ENCODE measurements at regions not wholly inside any gene's neighbourhood (a gene's known extent, or its start where the extent isn't known, plus 50 kb on each side); places are given as distances from the start of the nearest gene placed in this dataset.

DNA sequence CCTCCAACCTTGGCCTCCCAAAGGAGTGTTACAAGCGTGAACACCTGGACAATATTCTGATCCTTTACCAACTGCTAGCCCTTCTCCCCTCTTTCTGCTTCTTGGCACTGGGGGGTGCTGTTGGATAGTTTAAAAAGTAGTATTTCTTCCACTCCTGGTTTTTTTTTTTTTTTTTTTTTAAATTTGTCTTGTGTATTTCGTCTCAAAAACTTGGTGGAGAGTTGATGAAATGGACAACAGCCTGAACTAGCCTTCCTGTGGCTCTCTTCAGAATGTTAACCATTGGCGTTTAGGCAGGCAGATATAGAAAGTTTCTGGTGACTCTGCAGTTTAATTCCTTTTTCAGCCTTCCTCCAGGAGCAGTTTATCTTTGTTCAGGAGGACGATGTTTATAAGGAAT is 69.7 kb upstream of the USP24 start:
- H3K27me3 Mint-ChIP-seq (ENCODE audit: insufficient read depth, low read depth): peaks cover 2% of the 10 kb centered on the region
- DNase-seq (ENCODE audit: low spot score): peak; percentile 61
- Histone ChIP-seq H3F3A (ENCODE audit: low read depth) (no peaks in the 10 kb centered on the region), H3K27ac (no peak overlapping the region), H2AFZ (replicated peaks) (peak overlapping the region; percentile 73), H3K9me3 (ENCODE audit: low read depth) (no peaks in the 10 kb centered on the region), H3K4me3 (no peak overlapping the region), H4K20me1 (ENCODE audit: low read depth) (no peaks in the 10 kb centered on the region), H3K79me2 (ENCODE audit: low read depth) (no peaks in the 10 kb centered on the region), H3K27me3 (no peaks in the 10 kb centered on the region), H3K4me1 (no peaks in the 10 kb centered on the region), H3K36me3 (no peaks in the 10 kb centered on the region), H3K4me2 (no peak overlapping the region), H3K9ac (no peak overlapping the region)
- H3K27ac Mint-ChIP-seq: no peak overlapping the region
- TF ChIP-seq CTCF (IDR thresholded peaks at IDR 0.05) (peak; percentile 74), EZH2 (IDR thresholded peaks at IDR 0.05) (no peak), EZH2phosphoT487 (IDR thresholded peaks at IDR 0.05) (no peak)
- H3K36me3 Mint-ChIP-seq: no peaks in the 10 kb centered on the region
- no peak overlapping the region for H3K4me3 Mint-ChIP-seq
- no peaks in the 10 kb centered on the region for H3K9me3 Mint-ChIP-seq
- H3K4me1 Mint-ChIP-seq: peaks cover 10% of the 10 kb centered on the region

GRCh38 chr1:55282058-55282457 is 66.9 kb upstream of the USP24 start:
- Mint-ChIP-seq H3K4me3 (no peak overlapping the region), H3K36me3 (no peaks in the 10 kb centered on the region), H3K27me3 (ENCODE audit: insufficient read depth, low read depth) (peaks cover 2% of the 10 kb centered on the region), H3K4me1 (peaks cover 6% of the 10 kb centered on the region), H3K9me3 (no peaks in the 10 kb centered on the region), H3K27ac (no peak overlapping the region)
- Histone ChIP-seq H3K4me2 (no peak overlapping the region), H3K4me1 (no peaks in the 10 kb centered on the region), H3K9ac (no peak overlapping the region), H3K9me3 (ENCODE audit: low read depth) (no peaks in the 10 kb centered on the region), H2AFZ (replicated peaks) (no peak overlapping the region), H3K27ac (no peak overlapping the region), H3K4me3 (no peak overlapping the region), H3K36me3 (no peaks in the 10 kb centered on the region), H3K27me3 (no peaks in the 10 kb centered on the region), H4K20me1 (ENCODE audit: low read depth) (no peaks in the 10 kb centered on the region), H3K79me2 (ENCODE audit: low read depth) (no peaks in the 10 kb centered on the region), H3F3A (ENCODE audit: low read depth) (no peaks in the 10 kb centered on the region)
- DNase-seq (ENCODE audit: low spot score): no peak
- no peak for TF ChIP-seq EZH2 (IDR thresholded peaks at IDR 0.05)
- TF ChIP-seq EZH2phosphoT487 (IDR thresholded peaks at IDR 0.05): no peak
- TF ChIP-seq CTCF (IDR thresholded peaks at IDR 0.05): no peak

- TF ChIP-seq EZH2 (IDR thresholded peaks at IDR 0.05) (no peak), EZH2phosphoT487 (IDR thresholded peaks at IDR 0.05) (no peak), CTCF (IDR thresholded peaks at IDR 0.05) (no peak)
- no peak overlapping the region for H3K27ac ChIP-seq
- H3K9me3 Mint-ChIP-seq: no peaks in the 10 kb centered on the region
- H3K4me3 Mint-ChIP-seq: no peak overlapping the region
- no peaks in the 10 kb centered on the region for H4K20me1 ChIP-seq (ENCODE audit: low read depth)
- no peaks in the 10 kb centered on the region for H3K4me1 ChIP-seq
- no peaks in the 10 kb centered on the region for H3K36me3 Mint-ChIP-seq
- H3K9me3 ChIP-seq (ENCODE audit: low read depth): no peaks in the 10 kb centered on the region
- no peak overlapping the region for H3K4me3 ChIP-seq
- no peak overlapping the region for H3K9ac ChIP-seq
- H3K27ac Mint-ChIP-seq: no peak overlapping the region
- no peak overlapping the region for H3K4me2 ChIP-seq
- no peaks in the 10 kb centered on the region for H3F3A ChIP-seq (ENCODE audit: low read depth)
- H3K4me1 Mint-ChIP-seq: peaks cover 8% of the 10 kb centered on the region
- DNase-seq (ENCODE audit: low spot score): no peak
- H3K79me2 ChIP-seq (ENCODE audit: low read depth): no peaks in the 10 kb centered on the region
- H3K36me3 ChIP-seq: no peaks in the 10 kb centered on the region
- H3K27me3 ChIP-seq: no peaks in the 10 kb centered on the region
- H3K27me3 Mint-ChIP-seq (ENCODE audit: insufficient read depth, low read depth): peaks cover 2% of the 10 kb centered on the region
- H2AFZ ChIP-seq (replicated peaks): no peak overlapping the region
Measured at GRCh38 chr1:55280731-55281130, 65.6 kb upstream of the USP24 start.

Data from neural progenitor cell (in vitro differentiated cells).